Brain microvascular endothelial cell (primary cell): ENCODE measurements at regions not wholly inside any gene's neighbourhood (a gene's known extent, or its start where the extent isn't known, plus 50 kb on each side); places are given as distances from the start of the nearest gene placed in this dataset.

Source experiments
- DNase-seq: peaks from one replicate; pipeline ENCODE4 v3.0.0-alpha.2; 2020
- H3K27ac ChIP-seq: fragments of 250-450 bp; sonication (Bioruptor Pico); 2 replicates; pipeline ENCODE4 v1.5.1; 2020; ENCODE audit warnings: mild to moderate bottlenecking, moderate library complexity
- H3K27me3 ChIP-seq: fragments of 250-450 bp; sonication (Bioruptor Pico); replicated peaks from 2 replicates; pipeline ENCODE4 v1.5.1; 2020; ENCODE audit warnings: mild to moderate bottlenecking
- H3K36me3 ChIP-seq: fragments of 250-450 bp; sonication (Bioruptor Pico); replicated peaks from 2 replicates; pipeline ENCODE4 v1.5.1; 2020; ENCODE audit warnings: mild to moderate bottlenecking
- H3K4me3 ChIP-seq: 2 replicates; pipeline ENCODE4 v1.5.1; 2011; ENCODE audit warnings: low read depth, mild to moderate bottlenecking, control low read depth, low read length, moderate library complexity
- in situ Hi-C: cut with HindIII; loops from 2 replicates; pipeline ENCODE4 v1.10.0; 2017; ENCODE audit warnings: low sequenced_read_pairs, low pct_ligation_motif_present
- TF ChIP-seq, protein P1 (sequence below): IDR thresholded peaks from 2 replicates; pipeline ENCODE4 v1.5.1; 2011; ENCODE audit warnings: low read depth, mild to moderate bottlenecking, moderate library complexity, low read length, control low read depth, inconsistent platforms; ENCODE audit errors: missing control alignments

DNA sequence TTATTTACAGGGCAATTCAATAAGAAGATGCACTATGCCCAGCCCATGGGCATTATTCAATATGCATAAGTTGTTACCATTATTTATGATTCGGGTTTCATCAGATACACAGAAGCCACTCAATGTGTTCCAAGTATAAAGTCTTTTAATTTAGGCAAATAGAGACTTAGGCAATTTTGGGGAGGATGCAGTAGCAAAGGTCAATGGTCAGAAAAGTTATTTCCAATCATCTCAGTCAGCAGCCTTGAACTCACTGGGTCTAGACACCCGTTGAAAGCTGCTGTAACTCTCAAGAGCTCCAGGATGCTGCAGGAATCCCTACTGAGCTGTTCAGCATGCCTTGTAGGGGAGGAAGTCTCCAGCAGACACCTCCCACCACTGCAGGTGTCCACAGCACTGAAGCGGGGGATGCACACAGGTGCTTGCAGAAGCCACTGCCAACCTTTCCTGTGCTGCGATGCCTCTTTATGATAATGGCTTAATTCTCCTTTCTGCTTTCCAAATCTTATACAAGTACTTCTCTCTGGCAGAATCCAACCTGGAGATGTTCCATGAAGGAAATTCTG, 155.0 kb upstream of the SUCLG2 start:
- Histone ChIP-seq H3K36me3 (no peaks in the 10 kb centered on the region), H3K27me3 (no peaks in the 10 kb centered on the region), H3K4me3 (no peak overlapping the region), H3K27ac (no peak overlapping the region)
- TF ChIP-seq, protein P1, sequence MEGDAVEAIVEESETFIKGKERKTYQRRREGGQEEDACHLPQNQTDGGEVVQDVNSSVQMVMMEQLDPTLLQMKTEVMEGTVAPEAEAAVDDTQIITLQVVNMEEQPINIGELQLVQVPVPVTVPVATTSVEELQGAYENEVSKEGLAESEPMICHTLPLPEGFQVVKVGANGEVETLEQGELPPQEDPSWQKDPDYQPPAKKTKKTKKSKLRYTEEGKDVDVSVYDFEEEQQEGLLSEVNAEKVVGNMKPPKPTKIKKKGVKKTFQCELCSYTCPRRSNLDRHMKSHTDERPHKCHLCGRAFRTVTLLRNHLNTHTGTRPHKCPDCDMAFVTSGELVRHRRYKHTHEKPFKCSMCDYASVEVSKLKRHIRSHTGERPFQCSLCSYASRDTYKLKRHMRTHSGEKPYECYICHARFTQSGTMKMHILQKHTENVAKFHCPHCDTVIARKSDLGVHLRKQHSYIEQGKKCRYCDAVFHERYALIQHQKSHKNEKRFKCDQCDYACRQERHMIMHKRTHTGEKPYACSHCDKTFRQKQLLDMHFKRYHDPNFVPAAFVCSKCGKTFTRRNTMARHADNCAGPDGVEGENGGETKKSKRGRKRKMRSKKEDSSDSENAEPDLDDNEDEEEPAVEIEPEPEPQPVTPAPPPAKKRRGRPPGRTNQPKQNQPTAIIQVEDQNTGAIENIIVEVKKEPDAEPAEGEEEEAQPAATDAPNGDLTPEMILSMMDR, result no peak
- in situ Hi-C loops, result no loop called here
- no peak for DNase-seq

DNA sequence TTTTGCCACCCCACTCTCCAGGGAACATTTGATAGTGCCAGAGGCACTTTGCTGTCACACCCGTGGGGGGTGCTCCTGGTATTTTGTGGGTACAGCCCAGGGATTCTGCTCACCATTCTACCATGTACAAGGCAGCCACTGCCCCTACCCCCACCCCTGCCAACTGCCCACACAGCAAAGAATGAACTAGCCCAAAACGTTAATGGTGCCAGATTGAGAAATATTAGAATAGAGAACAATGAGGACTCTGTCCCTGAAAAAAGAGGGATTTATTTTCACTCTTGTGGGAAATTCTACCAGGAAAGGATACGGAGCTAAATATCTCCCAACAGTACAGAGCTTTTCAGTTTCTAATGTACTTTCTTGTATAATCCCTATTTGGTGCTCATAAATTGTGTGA, 154.5 kb upstream of the SUCLG2 start:
- DNase-seq, result no peak
- Histone ChIP-seq H3K27me3 (no peaks in the 10 kb centered on the region), H3K4me3 (no peak overlapping the region), H3K36me3 (no peaks in the 10 kb centered on the region), H3K27ac (no peak overlapping the region)
- TF ChIP-seq, protein P1, result no peak
- in situ Hi-C loops, result no loop called here

DNA sequence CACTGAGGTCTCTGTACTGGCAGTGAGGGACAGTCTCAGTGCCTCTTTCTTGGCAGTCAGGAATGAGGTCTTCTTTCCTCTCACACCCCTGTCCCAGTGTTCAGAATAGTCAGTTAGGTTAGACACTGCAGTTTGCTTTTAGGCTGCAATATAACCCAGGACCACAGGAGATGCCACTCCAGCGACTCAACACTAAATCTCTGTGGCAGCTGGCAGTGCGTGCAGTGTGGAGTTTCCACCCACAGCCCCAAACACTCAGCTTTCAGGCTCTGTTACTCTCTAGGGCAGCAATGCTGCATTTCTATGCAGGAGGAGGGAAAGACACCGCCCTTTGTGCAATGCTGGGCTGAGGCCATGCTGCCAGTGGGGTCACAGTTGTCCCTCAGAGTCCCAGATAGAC, 150.2 kb upstream of the SUCLG2 start:
- no peak for DNase-seq
- in situ Hi-C loops, result no loop called here
- Histone ChIP-seq H3K4me3 (no peak overlapping the region), H3K36me3 (no peaks in the 10 kb centered on the region), H3K27ac (no peak overlapping the region), H3K27me3 (no peaks in the 10 kb centered on the region)
- TF ChIP-seq, protein P1, result no peak

DNA sequence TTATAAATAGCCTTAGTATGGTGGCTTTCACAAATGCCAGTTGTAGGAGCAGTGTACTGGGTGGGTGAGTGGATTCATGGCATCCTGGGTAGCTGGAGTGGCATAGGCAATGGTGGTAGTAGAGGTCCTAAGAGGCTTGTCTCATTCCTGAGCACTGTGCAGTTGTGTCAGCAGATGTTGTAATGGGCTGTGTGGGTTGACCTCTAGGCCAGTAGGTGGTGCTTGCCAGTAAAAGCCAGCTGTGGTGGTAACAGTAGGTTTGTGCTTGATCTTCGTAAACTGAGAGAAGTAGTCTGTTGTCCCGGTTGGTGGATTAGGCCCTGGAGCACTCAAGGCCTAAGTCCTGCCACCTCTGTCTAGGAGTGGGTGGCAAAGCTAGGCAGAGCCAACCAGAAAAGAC, 149.7 kb upstream of the SUCLG2 start:
- no peaks in the 10 kb centered on the region for H3K36me3 ChIP-seq
- TF ChIP-seq, protein P1, result peak; percentile 15
- H3K27ac ChIP-seq, result no peak overlapping the region
- DNase-seq, result no peak
- no peaks in the 10 kb centered on the region for H3K27me3 ChIP-seq
- H3K4me3 ChIP-seq, result no peak overlapping the region
- in situ Hi-C loops, result no loop called here

DNA sequence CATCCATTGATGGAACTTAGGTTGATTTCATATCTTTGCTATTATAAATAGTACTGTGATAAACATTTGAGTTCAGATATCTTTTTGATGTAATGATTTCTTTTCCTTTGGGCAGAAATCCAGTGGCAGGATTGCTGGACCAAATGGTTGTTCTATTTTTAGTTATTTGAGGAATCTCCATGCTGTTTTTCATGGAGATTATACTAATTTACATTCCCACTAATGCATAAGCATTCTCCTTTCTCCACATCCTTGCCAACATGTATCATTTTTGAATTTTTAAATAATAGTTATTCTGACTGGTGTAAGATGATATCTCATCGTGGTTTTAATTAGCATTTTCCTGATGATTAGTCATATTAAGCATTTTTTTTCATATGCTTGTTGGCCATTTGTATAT, 144.0 kb upstream of the SUCLG2 start:
- TF ChIP-seq, protein P1, result no peak
- no peak overlapping the region for H3K4me3 ChIP-seq
- in situ Hi-C loops, result no loop called here
- no peak for DNase-seq
- no peak overlapping the region for H3K27ac ChIP-seq
- H3K27me3 ChIP-seq, result no peaks in the 10 kb centered on the region
- no peaks in the 10 kb centered on the region for H3K36me3 ChIP-seq

DNA sequence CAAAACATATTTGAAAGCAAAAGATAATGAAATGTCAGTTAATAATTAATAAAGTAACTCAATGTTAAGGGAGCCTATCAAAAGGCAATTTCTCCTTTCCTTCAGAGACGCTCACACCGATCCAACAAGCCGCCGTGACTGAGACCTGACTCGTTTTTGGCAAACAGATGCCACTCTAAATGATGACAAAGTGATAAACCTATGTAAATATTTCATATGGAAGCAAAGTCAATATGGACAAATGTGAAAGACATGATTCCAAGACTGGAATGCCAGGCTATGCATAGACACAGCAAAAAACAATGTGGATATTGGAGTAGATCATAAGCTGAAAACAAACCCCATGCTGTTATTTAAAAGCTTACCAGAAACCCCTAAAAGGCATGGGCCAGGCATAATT, 137.2 kb upstream of the SUCLG2 start:
- no peaks in the 10 kb centered on the region for H3K27me3 ChIP-seq
- H3K27ac ChIP-seq, result no peak overlapping the region
- no peaks in the 10 kb centered on the region for H3K36me3 ChIP-seq
- TF ChIP-seq, protein P1, result no peak
- in situ Hi-C loops, result no loop called here
- H3K4me3 ChIP-seq, result no peak overlapping the region
- DNase-seq, result no peak
